Vagina (tissue), 2 donors: ENCODE measurements at regions not wholly inside any gene's neighbourhood (a gene's known extent, or its start where the extent isn't known, plus 50 kb on each side); places are given as distances from the start of the nearest gene placed in this dataset.

Source experiments
- DNase-seq, 2 donors: peaks; one replicate each; pipeline ENCODE4 v3.0.0-alpha.2; 2017; ENCODE audit errors: extremely low spot score in 2 of 2
- H3K27ac ChIP-seq: fragments of 200-600 bp; sonication (generic); one replicate; pipeline ENCODE4 v1.5.1; 2019
- H3K27me3 ChIP-seq: fragments of 200-600 bp; sonication (generic); one replicate; pipeline ENCODE4 v1.5.1; 2019
- H3K36me3 ChIP-seq, 2 donors: fragments of 200-600 bp; sonication (generic); one replicate each; pipeline ENCODE4 v1.5.1; 2017 to 2019
- H3K4me1 ChIP-seq: fragments of 200-600 bp; sonication (generic); one replicate; pipeline ENCODE4 v1.5.1; 2019
- H3K4me3 ChIP-seq, 2 donors: fragments of 200-600 bp; sonication (generic); 1 replicate in 1 of 2; 2 replicates in 1 of 2; pipeline ENCODE4 v1.5.1; 2016 to 2019
- H3K9me3 ChIP-seq: fragments of 200-600 bp; sonication (generic); one replicate; pipeline ENCODE4 v1.5.1; 2019
- CTCF ChIP-seq, 3 experiments: fragments of 450-650 bp in 2 of 3; fragments of 200-600 bp in 1 of 3; sonication (generic) in 1 of 3; IDR thresholded peaks; one replicate each; pipeline ENCODE4 v1.5.1; 2017 to 2019; ENCODE audit warnings: antibody characterized with exemption in 3 of 3, mild to moderate bottlenecking in 2 of 3, moderate library complexity in 2 of 3
- POLR2A ChIP-seq, 2 donors: fragments of 450-650 bp; IDR thresholded peaks; one replicate each; pipeline ENCODE4 v1.6.1; 2017; ENCODE audit warnings: antibody characterized with exemption in 2 of 2, mild to moderate bottlenecking in 2 of 2, moderate library complexity in 2 of 2
- POLR2AphosphoS5 ChIP-seq, 2 donors: sonication (generic); formaldehyde crosslinking; IDR thresholded peaks; one replicate each; pipeline ENCODE4 v1.9.0; 2017; ENCODE audit warnings: antibody characterized with exemption in 2 of 2, mild to moderate bottlenecking in 2 of 2, low read depth in 1 of 2; ENCODE audit not compliant: insufficient read depth in 1 of 2
- intact Hi-C: fragments of 100-400 bp; cut with DNase I; formaldehyde crosslinking; loops from one replicate; pipeline ENCODE4 v1.15.1; 2023

GRCh38 chr11:130781931-130782330 is 134.3 kb downstream of the SNX19 start:
- peak in 1 of 2 donors; percentile 37 for DNase-seq
- intact Hi-C loops = no loop called here
- no peak overlapping the region for H3K27ac ChIP-seq

GRCh38 chr11:130782361-130783222 is 133.7 kb downstream of the SNX19 start:
- no peak overlapping the region for H3K27ac ChIP-seq
- no peak overlapping the region for H3K4me3 ChIP-seq
- TF ChIP-seq CTCF (IDR thresholded peaks at IDR 0.05) = no peak
- TF ChIP-seq POLR2AphosphoS5 (IDR thresholded peaks at IDR 0.05; ENCODE audit: insufficient read depth in 1 of 2, low read depth in 1 of 2) = no peak
- no peak for TF ChIP-seq POLR2A (IDR thresholded peaks at IDR 0.05)
- H3K27me3 ChIP-seq = no peaks in the 10 kb centered on the region
- peaks cover 6% of the 10 kb centered on the region for H3K4me1 ChIP-seq
- no peaks in the 10 kb centered on the region for H3K36me3 ChIP-seq
- intact Hi-C loops = no loop called here
- H3K9me3 ChIP-seq = no peaks in the 10 kb centered on the region
- peak in 1 of 2 donors; percentile 87 for DNase-seq

More at GRCh38 chr11:130781931-130782330, 134.3 kb downstream of the SNX19 start:
- peaks cover 6% of the 10 kb centered on the region for H3K4me1 ChIP-seq
- no peak for TF ChIP-seq POLR2AphosphoS5 (IDR thresholded peaks at IDR 0.05; ENCODE audit: insufficient read depth in 1 of 2, low read depth in 1 of 2)
- no peak for TF ChIP-seq CTCF (IDR thresholded peaks at IDR 0.05)
- TF ChIP-seq POLR2A (IDR thresholded peaks at IDR 0.05) = no peak
- H3K27me3 ChIP-seq = no peaks in the 10 kb centered on the region
- no peaks in the 10 kb centered on the region for H3K9me3 ChIP-seq
- H3K36me3 ChIP-seq = no peaks in the 10 kb centered on the region
- no peak overlapping the region for H3K4me3 ChIP-seq

GRCh38 chr11:130783323-130783722 is 133.0 kb downstream of the SNX19 start:
- Histone ChIP-seq H3K9me3 (no peaks in the 10 kb centered on the region), H3K27me3 (no peaks in the 10 kb centered on the region), H3K36me3 (no peaks in the 10 kb centered on the region), H3K4me1 (peaks cover 6% of the 10 kb centered on the region), H3K27ac (no peak overlapping the region), H3K4me3 (no peak overlapping the region)
- TF ChIP-seq POLR2AphosphoS5 (IDR thresholded peaks at IDR 0.05; ENCODE audit: insufficient read depth in 1 of 2, low read depth in 1 of 2) (no peak), CTCF (IDR thresholded peaks at IDR 0.05) (no peak), POLR2A (IDR thresholded peaks at IDR 0.05) (no peak)
- no peak for DNase-seq
- intact Hi-C loops = no loop called here

- intact Hi-C loops = no loop called here
- peak in 1 of 2 donors; percentile 25 for DNase-seq
- TF ChIP-seq CTCF (IDR thresholded peaks at IDR 0.05) (no peak), POLR2A (IDR thresholded peaks at IDR 0.05) (no peak), POLR2AphosphoS5 (IDR thresholded peaks at IDR 0.05; ENCODE audit: insufficient read depth in 1 of 2, low read depth in 1 of 2) (no peak)
- peaks cover 6% of the 10 kb centered on the region for H3K4me1 ChIP-seq
- no peak overlapping the region for H3K4me3 ChIP-seq
- H3K9me3 ChIP-seq = no peaks in the 10 kb centered on the region
- H3K27me3 ChIP-seq = no peaks in the 10 kb centered on the region
- no peaks in the 10 kb centered on the region for H3K36me3 ChIP-seq
- no peak overlapping the region for H3K27ac ChIP-seq
Observed at GRCh38 chr11:130785380-130786116, 130.7 kb downstream of the SNX19 start.
